Muscle layer of duodenum (tissue), 2 donors: ENCODE measurements at regions not wholly inside any gene's neighbourhood (a gene's known extent, or its start where the extent isn't known, plus 50 kb on each side); places are given as distances from the start of the nearest gene placed in this dataset.
A peak's percentile ranks its signal among the peaks of the same experiment; 100 is the strongest.

Source experiments
- H3K27ac ChIP-seq: one replicate; pipeline ENCODE4 v1.7.0; 2013; ENCODE audit warnings: mild to moderate bottlenecking, low read length
- H3K27me3 ChIP-seq: one replicate; pipeline ENCODE4 v1.7.0; 2013; ENCODE audit warnings: low read depth, mild to moderate bottlenecking, control low read depth, low read length
- H3K36me3 ChIP-seq, 2 donors: one replicate each; pipeline ENCODE4 v1.7.0; 2013; ENCODE audit warnings: low read length in 2 of 2, control low read depth in 1 of 2, mild to moderate bottlenecking in 1 of 2; ENCODE audit not compliant: insufficient read depth in 2 of 2, control insufficient read depth in 1 of 2
- H3K4me1 ChIP-seq, 2 donors: one replicate each; pipeline ENCODE4 v1.7.0; 2013; ENCODE audit warnings: low read length in 2 of 2, mild to moderate bottlenecking in 2 of 2, control low read depth in 1 of 2, moderate library complexity in 1 of 2; ENCODE audit not compliant: insufficient read depth in 2 of 2, control insufficient read depth in 1 of 2
- H3K4me3 ChIP-seq, 2 donors: one replicate each; pipeline ENCODE4 v1.7.0; 2013; ENCODE audit warnings: low read length in 2 of 2, low read depth in 1 of 2, mild to moderate bottlenecking in 1 of 2
- H3K9me3 ChIP-seq, 2 donors: one replicate each; pipeline ENCODE4 v1.7.0; 2013; ENCODE audit warnings: low read length in 2 of 2, control low read depth in 1 of 2, mild to moderate bottlenecking in 1 of 2; ENCODE audit not compliant: control insufficient read depth in 1 of 2
- donor health status: healthy.

DNA sequence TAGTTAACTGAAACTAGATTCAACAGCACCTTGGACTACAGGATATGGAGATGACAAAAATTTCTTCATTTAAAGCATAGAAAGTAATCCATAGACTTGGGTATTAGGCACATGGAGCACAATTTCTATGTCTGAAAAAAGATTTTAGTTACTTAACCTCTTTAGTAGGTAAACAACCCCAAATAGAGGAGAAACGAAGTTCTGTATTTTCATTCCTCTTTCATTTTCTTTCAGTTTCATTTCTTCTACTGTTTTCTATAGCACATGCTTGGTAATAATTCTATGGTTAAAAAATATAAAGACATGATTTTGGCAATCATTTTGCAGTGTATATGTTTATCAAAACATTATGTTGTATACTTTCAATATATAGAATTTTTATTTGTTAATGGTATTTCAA lies 99.5 kb downstream of the CASP12 start:
- peaks cover 0 to 7% of the 10 kb centered on the region in 2 donors for H3K4me1 ChIP-seq
- H3K27me3 ChIP-seq: no peaks in the 10 kb centered on the region
- no peaks in the 10 kb centered on the region for H3K36me3 ChIP-seq
- H3K9me3 ChIP-seq: peaks cover 0 to 5% of the 10 kb centered on the region in 2 donors
- no peak overlapping the region for H3K27ac ChIP-seq
- peak overlapping the region; percentile 34 to 45 for H3K4me3 ChIP-seq

DNA sequence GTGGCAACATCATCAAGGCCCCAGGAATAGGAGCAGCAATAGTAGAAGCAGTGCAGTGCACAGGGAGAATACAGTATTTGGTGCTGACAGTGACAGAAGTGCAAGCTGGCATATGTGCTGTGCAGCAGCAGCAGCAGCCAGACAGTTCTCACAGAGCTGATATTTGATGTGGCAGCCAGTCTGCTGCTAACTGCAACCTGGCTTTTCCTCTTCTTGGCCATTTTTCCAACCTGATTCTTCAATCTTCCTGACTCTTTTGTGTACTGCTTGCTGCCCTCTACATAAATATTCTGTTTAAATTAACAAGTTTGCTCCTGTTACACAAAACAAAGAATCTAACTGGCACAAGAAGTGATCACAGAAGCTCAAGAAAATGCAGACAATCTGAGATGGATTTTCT lies 102.0 kb downstream of the CASP12 start:
- Histone ChIP-seq H3K36me3 (no peaks in the 10 kb centered on the region), H3K27ac (no peak overlapping the region), H3K27me3 (no peaks in the 10 kb centered on the region), H3K4me3 (no peak overlapping the region), H3K4me1 (peaks cover 0 to 11% of the 10 kb centered on the region in 2 donors), H3K9me3 (peaks cover 0 to 5% of the 10 kb centered on the region in 2 donors)

DNA sequence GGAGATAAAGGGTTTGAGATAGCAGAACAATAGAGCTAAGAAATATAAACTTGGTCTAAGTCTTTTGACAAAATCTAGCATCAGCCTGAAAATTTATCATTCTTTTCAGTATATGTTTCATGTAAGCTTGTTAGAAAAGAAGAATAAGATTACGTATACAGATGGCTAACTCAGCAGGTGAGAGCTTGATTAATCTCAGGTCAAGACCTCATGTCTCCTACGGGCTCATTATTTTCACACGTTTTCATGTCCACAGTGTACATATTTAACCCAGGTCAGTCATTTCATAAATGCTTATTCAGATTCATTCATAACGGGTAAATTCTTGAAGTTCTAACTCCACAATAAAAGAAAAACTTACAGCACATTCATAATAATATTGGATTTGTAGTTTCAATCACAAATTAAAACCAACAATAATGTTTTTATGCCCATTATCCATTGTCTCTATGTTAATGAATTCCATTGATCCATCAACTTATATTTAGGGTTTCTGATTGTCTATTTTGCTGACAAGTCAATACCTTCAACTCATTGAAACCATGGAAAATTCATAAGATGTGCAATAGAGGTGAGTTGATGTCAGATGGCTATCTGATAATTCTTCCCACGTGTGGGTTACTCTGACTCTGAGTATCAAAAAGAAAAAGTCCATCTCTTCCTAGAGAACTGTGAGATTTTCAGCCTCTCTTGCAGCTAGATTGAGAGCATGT lies 102.6 kb downstream of the CASP12 start:
- H3K4me1 ChIP-seq: peaks cover 0 to 11% of the 10 kb centered on the region in 2 donors
- no peak overlapping the region for H3K4me3 ChIP-seq
- H3K27ac ChIP-seq: no peak overlapping the region
- peaks cover 0 to 5% of the 10 kb centered on the region in 2 donors for H3K9me3 ChIP-seq
- no peaks in the 10 kb centered on the region for H3K27me3 ChIP-seq
- H3K36me3 ChIP-seq: no peaks in the 10 kb centered on the region

- Histone ChIP-seq H3K4me1 (peaks cover 0 to 4% of the 10 kb centered on the region in 2 donors), H3K36me3 (no peaks in the 10 kb centered on the region), H3K4me3 (no peak overlapping the region), H3K27ac (no peak overlapping the region), H3K9me3 (peaks cover 0 to 5% of the 10 kb centered on the region in 2 donors), H3K27me3 (no peaks in the 10 kb centered on the region)
Observed at GRCh38 chr11:104792861-104793260, 105.4 kb downstream of the CASP12 start.

DNA sequence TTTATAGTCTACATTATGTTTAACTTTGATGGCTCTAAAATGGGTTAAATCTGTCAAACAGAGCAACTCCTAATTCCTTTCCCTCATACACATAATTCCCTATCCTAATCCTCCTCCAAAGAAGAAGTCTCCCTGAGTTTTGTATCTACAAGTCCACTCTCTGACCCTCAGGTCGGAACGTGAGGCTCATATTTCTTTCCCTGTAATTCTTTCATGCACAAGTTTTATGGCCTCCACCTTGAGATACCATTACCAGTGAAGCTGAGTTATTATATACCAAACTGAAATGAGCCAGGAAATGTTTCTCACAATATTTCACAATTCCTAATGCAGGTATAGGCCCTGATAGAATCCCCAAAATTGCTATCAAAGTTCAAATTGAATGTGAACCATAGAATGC lies 106.4 kb downstream of the CASP12 start:
- Histone ChIP-seq H3K4me1 (peaks cover 0 to 4% of the 10 kb centered on the region in 2 donors), H3K4me3 (no peak overlapping the region), H3K27ac (no peak overlapping the region), H3K27me3 (no peaks in the 10 kb centered on the region), H3K36me3 (no peaks in the 10 kb centered on the region), H3K9me3 (peaks cover 0 to 5% of the 10 kb centered on the region in 2 donors)

DNA sequence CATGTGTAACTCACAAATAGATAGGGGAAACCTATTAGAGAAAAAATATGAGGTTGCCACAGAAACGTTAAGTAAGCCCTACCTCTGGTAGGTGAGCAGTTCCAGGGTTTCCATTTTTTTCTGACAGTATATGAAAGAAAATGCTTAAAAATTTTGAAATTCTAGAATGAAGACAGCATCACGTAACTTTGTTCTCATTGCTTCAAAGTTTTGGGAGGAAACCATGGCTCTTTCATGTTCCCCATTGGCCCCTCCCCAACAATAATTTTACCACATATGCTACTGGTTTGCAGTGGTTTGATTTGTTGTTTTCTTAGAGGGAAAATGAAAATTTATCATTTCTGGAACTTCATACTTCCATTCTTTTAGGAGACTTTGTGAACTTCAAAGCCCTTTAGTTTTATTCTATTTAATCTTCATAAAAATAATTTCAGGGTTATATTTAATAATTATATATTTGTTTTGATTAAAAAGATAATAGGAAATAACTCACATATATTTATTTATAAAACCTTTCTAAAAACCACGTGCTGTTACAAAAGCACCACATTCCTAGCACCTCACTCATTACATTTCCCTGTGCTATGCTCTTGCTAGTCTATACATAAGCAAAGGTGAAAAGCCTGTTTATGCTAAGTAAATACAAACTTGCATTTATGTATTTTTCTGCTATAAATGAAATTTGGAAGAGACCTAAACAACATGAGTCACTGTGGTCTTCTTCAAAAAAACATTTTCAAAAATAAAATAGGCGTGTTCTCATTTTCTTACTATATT lies 113.4 kb downstream of the CASP12 start:
- H3K27me3 ChIP-seq: no peaks in the 10 kb centered on the region
- H3K4me3 ChIP-seq: no peak overlapping the region
- H3K4me1 ChIP-seq: no peaks in the 10 kb centered on the region
- no peak overlapping the region for H3K27ac ChIP-seq
- H3K9me3 ChIP-seq: no peaks in the 10 kb centered on the region
- no peaks in the 10 kb centered on the region for H3K36me3 ChIP-seq

DNA sequence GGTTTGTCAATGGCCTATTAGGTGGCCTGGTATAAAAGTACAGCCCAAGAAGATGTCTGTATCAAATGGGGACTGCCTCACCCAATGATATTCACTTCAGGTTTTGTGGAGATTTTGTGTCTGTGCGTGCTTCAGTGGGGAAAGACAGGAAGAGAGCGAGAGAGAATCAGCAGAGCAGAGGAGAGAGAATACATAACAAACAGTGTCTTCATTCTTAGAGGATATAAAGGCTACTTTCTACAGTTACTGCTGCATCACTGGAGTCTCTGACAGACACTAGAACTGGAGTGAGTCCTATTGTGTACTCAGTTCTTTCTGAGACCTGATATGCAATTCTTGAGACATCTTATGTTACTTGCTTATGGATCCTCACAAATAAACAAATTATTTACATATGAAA lies 115.0 kb downstream of the CASP12 start:
- H3K27ac ChIP-seq: no peak overlapping the region
- no peaks in the 10 kb centered on the region for H3K36me3 ChIP-seq
- no peaks in the 10 kb centered on the region for H3K27me3 ChIP-seq
- H3K4me3 ChIP-seq: no peak overlapping the region
- H3K9me3 ChIP-seq: no peaks in the 10 kb centered on the region
- no peaks in the 10 kb centered on the region for H3K4me1 ChIP-seq

DNA sequence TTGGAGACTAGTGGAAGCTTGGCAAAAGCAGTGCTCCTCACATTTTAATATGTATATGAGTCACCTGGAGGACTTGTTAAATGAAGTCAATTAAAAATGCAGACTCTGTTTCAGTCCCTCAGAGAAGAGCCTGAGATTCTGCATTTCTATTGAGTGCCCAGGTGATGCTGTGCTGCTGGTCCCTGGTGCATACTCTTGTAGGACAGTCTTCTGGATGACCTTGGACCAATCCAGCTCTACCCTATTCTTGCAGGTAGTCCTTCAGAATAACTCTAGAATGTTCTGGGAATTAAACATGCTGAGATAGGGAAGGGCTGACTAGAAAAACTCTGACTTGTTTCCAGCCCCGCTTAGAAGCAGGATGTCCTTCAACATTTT lies 115.9 kb downstream of the CASP12 start:
- Histone ChIP-seq H3K27ac (no peak overlapping the region), H3K27me3 (no peaks in the 10 kb centered on the region), H3K36me3 (no peaks in the 10 kb centered on the region), H3K9me3 (no peaks in the 10 kb centered on the region), H3K4me1 (no peaks in the 10 kb centered on the region), H3K4me3 (no peak overlapping the region)

- Histone ChIP-seq H3K4me3 (no peak overlapping the region), H3K9me3 (no peaks in the 10 kb centered on the region), H3K27me3 (no peaks in the 10 kb centered on the region), H3K4me1 (no peaks in the 10 kb centered on the region), H3K36me3 (no peaks in the 10 kb centered on the region), H3K27ac (no peak overlapping the region)
Observed at GRCh38 chr11:104781719-104782376, 116.4 kb downstream of the CASP12 start.

- H3K4me1 ChIP-seq: no peaks in the 10 kb centered on the region
- H3K27ac ChIP-seq: no peak overlapping the region
- no peaks in the 10 kb centered on the region for H3K36me3 ChIP-seq
- no peaks in the 10 kb centered on the region for H3K9me3 ChIP-seq
- H3K27me3 ChIP-seq: no peaks in the 10 kb centered on the region
- no peak overlapping the region for H3K4me3 ChIP-seq
Observed at GRCh38 chr11:104781037-104781436, 117.2 kb downstream of the CASP12 start.

GRCh38 chr11:104776501-104777170 lies 121.6 kb downstream of the CASP12 start:
- no peak overlapping the region for H3K27ac ChIP-seq
- H3K27me3 ChIP-seq: no peaks in the 10 kb centered on the region
- no peaks in the 10 kb centered on the region for H3K36me3 ChIP-seq
- no peaks in the 10 kb centered on the region for H3K9me3 ChIP-seq
- peaks cover 0 to 9% of the 10 kb centered on the region in 2 donors for H3K4me1 ChIP-seq
- H3K4me3 ChIP-seq: no peak overlapping the region
